Body of pancreas (tissue), 4 donors: ENCODE measurements at regions not wholly inside any gene's neighbourhood (a gene's known extent, or its start where the extent isn't known, plus 50 kb on each side); places are given as distances from the start of the nearest gene placed in this dataset.

ENCODE experiments used
- ATAC-seq: fragments of 150-250 bp; one replicate; pipeline ENCODE4 v1.9.1; 2016
- DNase-seq, 4 donors: peaks; one replicate each; pipeline ENCODE4 v3.0.0-alpha.2; 2019
- H3K27ac ChIP-seq, 4 donors: fragments of 200-600 bp; sonication (generic); 1 replicate in 3 of 4; 2 replicates in 1 of 4; pipeline versions ENCODE4 v1.5.1 to v1.6.1; 2016 to 2019; ENCODE audit warnings: mild to moderate bottlenecking in 1 of 4, mixed read lengths in 1 of 4, moderate library complexity in 1 of 4
- H3K27me3 ChIP-seq, 2 donors: fragments of 200-600 bp; sonication (generic); one replicate each; pipeline ENCODE4 v1.6.0; 2016; ENCODE audit warnings: mild to moderate bottlenecking in 1 of 2
- H3K36me3 ChIP-seq, 2 donors: fragments of 200-600 bp; sonication (generic); replicated peaks in 1 of 2; 2 replicates each; pipeline ENCODE4 v1.5.1; 2016; ENCODE audit warnings: low read depth in 2 of 2; ENCODE audit not compliant: insufficient read depth in 1 of 2
- H3K4me1 ChIP-seq: fragments of 200-600 bp; sonication (generic); one replicate; pipeline ENCODE4 v1.6.0; 2016
- H3K4me3 ChIP-seq, 2 donors: fragments of 200-600 bp; sonication (generic); 1 replicate in 1 of 2; 2 replicates in 1 of 2; pipeline ENCODE4 v1.5.1; 2016 to 2019
- H3K9me3 ChIP-seq, 3 donors: fragments of 200-600 bp; sonication (generic); 1 replicate in 2 of 3; 2 replicates in 1 of 3; pipeline ENCODE4 v1.5.1; 2016
- POLR2A ChIP-seq, 3 donors: fragments of 450-650 bp; IDR thresholded peaks; one replicate each; pipeline ENCODE4 v1.6.1; 2016; ENCODE audit warnings: antibody characterized with exemption in 3 of 3, mild to moderate bottlenecking in 2 of 3
- WGBS, 2 donors: methylation state at CpG; one replicate each; pipeline ENCODE4 v1.1.5; 2017; 5-methylcytosine and 5-hydroxymethylcytosine counted together
- intact Hi-C: fragments of 100-400 bp; cut with DNase I; formaldehyde crosslinking; loops from one replicate; pipeline ENCODE4 v1.15.1; 2023
- TF ChIP-seq, protein P1 (sequence below), 7 experiments: fragments of 450-650 bp in 4 of 7; fragments of 200-600 bp in 3 of 7; sonication (generic) in 3 of 7; IDR thresholded peaks; one replicate each; pipeline ENCODE4 v1.5.1; 2016 to 2019; ENCODE audit warnings: antibody characterized with exemption in 7 of 7

DNA sequence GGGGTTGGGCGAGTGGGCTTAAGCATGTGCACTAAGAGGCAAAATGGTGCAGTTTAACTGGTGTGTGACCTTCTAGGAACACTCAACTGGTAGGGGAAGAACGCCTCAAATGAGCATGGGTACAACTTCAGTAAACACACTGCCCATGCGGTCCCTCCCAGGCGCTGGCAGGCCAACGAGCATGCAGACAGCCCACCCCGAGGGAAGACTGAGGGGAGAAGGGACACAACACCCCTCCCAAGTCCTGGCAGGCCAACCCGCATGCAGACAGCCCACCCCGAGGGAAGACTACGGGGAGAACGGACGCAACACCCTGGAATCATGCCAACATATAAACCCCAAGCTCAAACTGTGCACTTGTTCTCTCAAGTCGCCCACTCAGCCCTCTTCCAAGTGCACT, 456.0 kb downstream of the FBXO15 start:
- H3K27me3 ChIP-seq, result no peaks in the 10 kb centered on the region
- H3K4me3 ChIP-seq, result no peak overlapping the region
- intact Hi-C loops, result no loop called here
- DNase-seq (no peak), ATAC-seq (no peak)
- 73 to 83% methylated on average over 6 to 12 of the region's 12 CpGs for WGBS, 2 donors
- H3K27ac ChIP-seq, result no peak overlapping the region
- no peaks in the 10 kb centered on the region for H3K4me1 ChIP-seq
- H3K9me3 ChIP-seq, result no peaks in the 10 kb centered on the region
- TF ChIP-seq, protein P1, sequence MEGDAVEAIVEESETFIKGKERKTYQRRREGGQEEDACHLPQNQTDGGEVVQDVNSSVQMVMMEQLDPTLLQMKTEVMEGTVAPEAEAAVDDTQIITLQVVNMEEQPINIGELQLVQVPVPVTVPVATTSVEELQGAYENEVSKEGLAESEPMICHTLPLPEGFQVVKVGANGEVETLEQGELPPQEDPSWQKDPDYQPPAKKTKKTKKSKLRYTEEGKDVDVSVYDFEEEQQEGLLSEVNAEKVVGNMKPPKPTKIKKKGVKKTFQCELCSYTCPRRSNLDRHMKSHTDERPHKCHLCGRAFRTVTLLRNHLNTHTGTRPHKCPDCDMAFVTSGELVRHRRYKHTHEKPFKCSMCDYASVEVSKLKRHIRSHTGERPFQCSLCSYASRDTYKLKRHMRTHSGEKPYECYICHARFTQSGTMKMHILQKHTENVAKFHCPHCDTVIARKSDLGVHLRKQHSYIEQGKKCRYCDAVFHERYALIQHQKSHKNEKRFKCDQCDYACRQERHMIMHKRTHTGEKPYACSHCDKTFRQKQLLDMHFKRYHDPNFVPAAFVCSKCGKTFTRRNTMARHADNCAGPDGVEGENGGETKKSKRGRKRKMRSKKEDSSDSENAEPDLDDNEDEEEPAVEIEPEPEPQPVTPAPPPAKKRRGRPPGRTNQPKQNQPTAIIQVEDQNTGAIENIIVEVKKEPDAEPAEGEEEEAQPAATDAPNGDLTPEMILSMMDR (IDR thresholded peaks at IDR 0.05), result no peak
- no peak for TF ChIP-seq POLR2A (IDR thresholded peaks at IDR 0.05)
- no peaks in the 10 kb centered on the region for H3K36me3 ChIP-seq

DNA sequence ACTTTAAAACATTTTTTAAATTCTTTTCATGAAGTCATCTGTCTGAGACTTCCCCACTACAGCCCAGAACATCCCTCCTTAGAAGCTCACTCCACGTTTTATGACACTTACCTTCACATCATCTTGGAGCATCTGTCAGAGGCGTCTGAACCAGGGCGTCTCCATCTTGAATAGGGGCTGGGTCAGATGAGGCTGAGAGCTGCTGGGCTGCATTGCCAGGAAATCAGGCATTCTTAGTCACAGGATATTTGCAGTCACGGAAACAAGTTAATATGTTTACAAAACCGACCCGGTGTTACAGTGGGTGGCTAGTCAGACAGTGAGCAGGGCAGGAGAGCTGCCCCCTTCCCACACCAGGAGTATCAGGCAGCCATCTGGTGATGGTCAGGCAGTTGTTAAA, 456.5 kb downstream of the FBXO15 start:
- Histone ChIP-seq H3K27ac (no peak overlapping the region), H3K36me3 (no peaks in the 10 kb centered on the region), H3K27me3 (no peaks in the 10 kb centered on the region), H3K9me3 (no peaks in the 10 kb centered on the region), H3K4me3 (no peak overlapping the region), H3K4me1 (no peaks in the 10 kb centered on the region)
- WGBS, 2 donors, result 27 to 45% methylated on average over 6 of the region's 6 CpGs
- intact Hi-C loops, result no loop called here
- no peak for ATAC-seq
- DNase-seq, result no peak
- no peak for TF ChIP-seq POLR2A (IDR thresholded peaks at IDR 0.05)
- TF ChIP-seq, protein P1 (IDR thresholded peaks at IDR 0.05), result no peak

DNA sequence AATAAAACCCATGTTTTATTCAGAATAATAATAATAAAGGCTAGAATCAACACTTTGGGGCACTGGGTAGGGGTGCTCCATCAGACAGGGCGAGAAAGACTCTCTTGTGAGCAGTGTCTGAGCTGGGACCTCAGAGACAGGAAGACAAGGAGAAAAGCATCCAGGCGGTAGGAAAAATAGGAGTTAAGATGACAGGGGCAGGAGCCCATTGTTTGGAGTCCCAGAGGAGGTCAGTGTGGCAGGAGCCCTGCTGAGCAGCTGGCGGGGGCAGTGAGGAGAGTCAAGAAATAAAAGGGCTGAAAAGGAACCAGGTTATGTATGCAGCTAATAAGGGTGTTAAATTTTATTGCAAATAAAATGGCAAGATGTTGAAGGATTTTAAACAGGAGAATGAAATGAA, 457.4 kb downstream of the FBXO15 start:
- Histone ChIP-seq H3K9me3 (no peaks in the 10 kb centered on the region), H3K4me3 (no peak overlapping the region), H3K27me3 (no peaks in the 10 kb centered on the region), H3K4me1 (no peaks in the 10 kb centered on the region), H3K36me3 (no peaks in the 10 kb centered on the region), H3K27ac (no peak overlapping the region)
- 39 to 49% methylated on average over 3 of the region's 3 CpGs for WGBS, 2 donors
- DNase-seq (no peak), ATAC-seq (no peak)
- intact Hi-C loops, result no loop called here
- TF ChIP-seq, protein P1 (IDR thresholded peaks at IDR 0.05), result no peak
- TF ChIP-seq POLR2A (IDR thresholded peaks at IDR 0.05), result no peak

DNA sequence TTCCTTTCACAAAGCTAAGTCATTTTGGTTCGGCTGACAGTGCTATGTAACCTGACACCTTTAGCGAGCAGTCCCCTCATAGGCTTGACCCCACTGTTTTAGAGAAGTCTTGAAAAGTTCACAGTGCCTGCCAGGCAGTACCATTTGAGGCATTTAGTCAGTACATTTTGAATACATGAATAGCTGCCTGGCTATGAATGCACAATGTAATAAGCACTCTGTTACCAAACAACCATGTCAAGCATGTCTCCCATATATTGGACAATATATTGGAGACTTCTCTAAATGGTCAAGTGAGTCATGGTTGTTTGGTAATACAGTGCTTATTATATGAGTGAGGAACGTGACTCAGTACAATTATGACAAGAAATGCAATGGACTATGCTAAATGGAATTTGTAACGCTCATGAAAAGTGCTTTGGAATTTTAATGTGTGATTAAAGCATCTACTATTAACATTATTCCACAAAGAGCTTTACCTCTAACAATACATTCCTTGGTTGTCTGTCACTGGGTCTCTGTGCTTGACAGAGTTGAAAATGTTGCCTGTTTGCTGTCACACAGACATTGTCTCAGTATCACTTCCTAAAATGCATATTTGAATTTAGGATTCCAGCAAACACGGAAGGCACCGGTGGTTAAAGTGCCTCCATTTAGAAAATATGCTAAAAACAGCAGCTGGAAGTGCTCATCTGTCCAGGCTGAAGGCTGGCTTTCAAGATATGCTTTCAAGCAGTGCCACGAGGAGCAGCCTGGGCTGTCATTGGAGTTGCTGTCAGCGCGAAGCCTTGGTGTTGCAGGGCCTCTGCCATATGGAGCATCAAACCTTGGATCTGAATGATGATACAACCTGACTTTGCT, 458.6 kb downstream of the FBXO15 start:
- DNase-seq, result no peak
- H3K4me3 ChIP-seq, result no peak overlapping the region
- no peak for ATAC-seq
- no peaks in the 10 kb centered on the region for H3K27me3 ChIP-seq
- H3K9me3 ChIP-seq, result no peaks in the 10 kb centered on the region
- WGBS, 2 donors, result 40 to 44% methylated on average over 9 of the region's 9 CpGs
- no peaks in the 10 kb centered on the region for H3K4me1 ChIP-seq
- no peaks in the 10 kb centered on the region for H3K36me3 ChIP-seq
- TF ChIP-seq, protein P1 (IDR thresholded peaks at IDR 0.05), result no peak
- no peak for TF ChIP-seq POLR2A (IDR thresholded peaks at IDR 0.05)
- intact Hi-C loops, result no loop called here
- no peak overlapping the region for H3K27ac ChIP-seq

DNA sequence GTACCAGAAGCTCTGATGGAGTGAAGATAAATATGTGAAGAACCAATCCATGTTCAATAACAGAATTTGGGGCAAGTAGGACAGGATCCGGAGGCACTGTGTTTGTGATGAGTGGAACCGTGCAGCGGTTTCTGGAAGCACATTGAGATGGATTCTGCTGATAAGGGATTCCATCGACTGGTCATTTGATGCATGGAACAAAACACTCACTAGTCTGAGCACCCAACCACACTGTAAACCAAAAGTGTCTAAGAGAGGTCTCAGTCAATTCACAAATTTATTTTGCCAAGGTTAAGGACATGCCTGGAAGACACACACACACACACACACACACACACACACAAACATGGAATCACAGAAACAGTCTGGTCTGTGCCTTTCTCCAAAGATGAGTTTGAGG, 459.5 kb downstream of the FBXO15 start:
- Histone ChIP-seq H3K9me3 (no peaks in the 10 kb centered on the region), H3K4me3 (no peak overlapping the region), H3K27me3 (no peaks in the 10 kb centered on the region), H3K4me1 (no peaks in the 10 kb centered on the region), H3K27ac (no peak overlapping the region), H3K36me3 (no peaks in the 10 kb centered on the region)
- 72 to 74% methylated on average over 4 of the region's 4 CpGs for WGBS, 2 donors
- TF ChIP-seq, protein P1 (IDR thresholded peaks at IDR 0.05), result no peak
- TF ChIP-seq POLR2A (IDR thresholded peaks at IDR 0.05), result no peak
- ATAC-seq, result no peak
- DNase-seq, result no peak
- intact Hi-C loops, result no loop called here
